ENCODE measurements at regions not wholly inside any gene's neighbourhood (a gene's known extent, or its start where the extent isn't known, plus 50 kb on each side); places are given as distances from the start of the nearest gene placed in this dataset.

DNA sequence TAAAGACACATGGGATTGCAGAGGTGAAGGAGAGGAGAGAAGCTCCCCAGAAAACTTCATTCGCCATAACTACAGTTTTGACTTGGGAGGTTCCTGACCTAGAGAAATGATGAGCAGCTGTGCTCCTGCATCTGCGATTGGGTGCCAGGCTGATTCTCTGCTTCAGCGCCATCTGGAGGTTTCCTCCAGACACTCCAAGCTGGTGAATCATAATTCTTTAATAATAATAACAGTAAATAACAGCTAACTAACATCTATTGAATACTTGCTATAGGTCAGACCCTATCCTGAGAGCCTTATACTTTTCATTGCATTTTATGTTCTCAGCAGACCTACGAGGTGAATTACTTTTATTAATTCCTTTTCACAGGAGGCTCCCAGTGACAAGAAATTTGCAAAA is 575.8 kb downstream of the TOX3 start:
- DNase-seq (ENCODE audit: low read depth) = no peak

- DNase-seq (ENCODE audit: low read depth) = no peak
Observed at GRCh38 chr16:51968749-51969148, 578.2 kb downstream of the TOX3 start.

GRCh38 chr16:51967646-51968045 is 579.3 kb downstream of the TOX3 start:
- DNase-seq (ENCODE audit: low read depth) = no peak

- no peak for DNase-seq (ENCODE audit: low read depth)
Observed at GRCh38 chr16:51960931-51961330, 586.0 kb downstream of the TOX3 start.

- DNase-seq (ENCODE audit: low read depth) = no peak
Observed at GRCh38 chr16:51953286-51953985, 593.5 kb downstream of the TOX3 start.

- DNase-seq (ENCODE audit: low read depth) = no peak
Observed at GRCh38 chr16:51952500-51952899, 594.4 kb downstream of the TOX3 start.

- no peak for DNase-seq (ENCODE audit: low read depth)
Observed at GRCh38 chr16:51951668-51952298, 595.2 kb downstream of the TOX3 start.

- no peak for DNase-seq (ENCODE audit: low read depth)
Observed at GRCh38 chr16:51950118-51950780, 596.7 kb downstream of the TOX3 start.

DNA sequence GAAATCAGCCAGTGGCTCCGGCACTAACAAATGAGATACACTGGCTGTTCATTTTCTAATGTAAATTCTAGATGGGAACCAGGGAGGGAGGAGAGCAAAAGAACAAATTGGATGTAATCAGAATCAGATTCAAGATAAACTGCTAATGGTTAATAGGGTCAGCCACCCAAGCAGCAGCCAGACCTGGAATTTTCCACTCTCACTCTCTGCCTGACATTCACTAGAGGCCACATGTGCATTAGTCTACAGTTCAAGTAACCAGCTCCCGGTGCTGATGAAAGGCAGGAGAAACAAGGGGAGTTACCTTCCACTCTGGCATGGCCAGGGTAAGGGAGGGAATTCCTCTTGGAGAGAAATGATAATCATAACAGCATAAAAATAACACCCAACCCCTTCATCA is 597.7 kb downstream of the TOX3 start:
- no peak for DNase-seq (ENCODE audit: low read depth)

GRCh38 chr16:51941412-51941811 is 605.5 kb downstream of the TOX3 start:
- DNase-seq (ENCODE audit: low read depth) = no peak

DNA sequence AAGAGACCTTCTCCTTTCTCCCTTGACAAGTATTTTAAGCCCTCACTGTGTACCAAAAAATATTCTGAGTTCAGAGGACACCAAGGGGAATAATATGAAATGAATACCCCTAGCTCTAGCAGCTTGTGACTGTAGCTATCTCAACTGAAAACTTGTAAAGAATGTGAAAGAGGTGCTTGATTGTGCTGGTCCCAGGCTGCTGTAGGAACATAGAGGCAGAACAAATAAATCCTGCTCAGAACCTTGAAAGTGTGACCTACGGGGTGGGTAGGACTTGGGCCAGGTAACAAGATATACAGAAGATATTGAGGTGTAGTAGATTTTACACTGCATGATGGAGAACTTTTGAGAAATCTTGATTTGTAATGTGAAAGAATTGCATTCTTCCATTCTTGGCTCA is 606.8 kb downstream of the TOX3 start:
- no peak for DNase-seq (ENCODE audit: low read depth)

- no peak for DNase-seq (ENCODE audit: low read depth)
Observed at GRCh38 chr16:51939378-51939871, 607.5 kb downstream of the TOX3 start.

DNA sequence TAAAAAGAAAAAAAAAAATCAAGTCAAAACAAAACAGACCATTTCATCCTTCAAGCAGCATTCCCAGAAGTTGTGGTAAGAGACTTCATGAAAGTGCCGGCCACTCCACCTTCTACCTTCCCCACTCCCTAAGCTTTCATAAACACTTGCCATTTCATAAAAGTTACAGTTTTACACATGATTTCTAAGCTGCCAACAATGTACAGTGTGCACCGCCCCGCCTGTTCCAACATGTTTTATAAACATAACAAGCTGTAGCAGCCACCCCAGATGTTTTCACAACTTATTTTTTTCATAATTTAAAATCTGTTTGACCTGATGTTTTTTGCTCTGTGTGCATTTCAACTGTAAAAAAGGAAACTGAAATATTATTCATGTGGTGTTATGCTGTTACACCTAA is 608.1 kb downstream of the TOX3 start:
- DNase-seq (ENCODE audit: low read depth) = no peak

DNA sequence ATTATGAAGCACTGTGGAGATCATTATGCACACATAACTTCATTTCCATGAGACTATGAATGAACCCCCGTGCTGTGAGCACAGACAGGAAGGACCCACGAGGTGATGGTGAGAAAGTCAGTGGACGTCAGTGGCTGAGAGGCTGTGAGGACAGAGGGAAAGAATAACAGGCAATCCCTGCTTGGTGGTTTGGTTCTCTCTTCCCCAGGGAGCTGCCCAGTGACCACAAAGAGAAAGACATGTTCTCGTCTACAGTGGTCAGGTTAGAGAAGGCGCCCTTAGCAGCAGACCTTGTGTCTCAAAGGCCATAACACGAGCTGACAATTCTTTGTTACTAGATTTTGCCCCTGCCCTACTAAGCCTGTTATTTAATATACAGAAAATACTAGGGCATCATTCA is 609.2 kb downstream of the TOX3 start:
- no peak for DNase-seq (ENCODE audit: low read depth)

- no peak for DNase-seq (ENCODE audit: low read depth)
Observed at GRCh38 chr16:51936846-51937245, 610.1 kb downstream of the TOX3 start.

GRCh38 chr16:51932317-51932716 is 614.6 kb downstream of the TOX3 start:
- DNase-seq (ENCODE audit: low read depth) = no peak

DNA sequence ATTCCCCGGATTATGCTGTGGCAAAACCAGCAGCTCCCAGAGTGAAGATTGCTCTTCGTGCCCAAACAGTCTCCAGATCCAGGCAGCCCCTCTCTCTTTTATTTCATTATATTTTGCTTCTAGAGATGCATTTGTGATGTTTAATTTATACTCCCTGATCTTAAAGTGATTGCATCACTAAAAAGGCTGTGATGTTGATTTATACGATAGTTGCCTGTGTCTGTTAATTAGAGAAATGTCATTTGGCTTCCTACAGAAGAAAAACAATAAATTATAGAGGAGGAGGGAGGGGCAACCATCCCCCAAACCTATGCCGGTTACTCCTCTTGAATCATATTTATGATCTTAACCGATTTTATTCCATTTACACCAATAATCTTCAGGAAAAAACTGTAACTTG is 615.3 kb downstream of the TOX3 start:
- DNase-seq (ENCODE audit: low read depth) = no peak

- no peak for DNase-seq (ENCODE audit: low read depth)
Observed at GRCh38 chr16:51924744-51925143, 622.2 kb downstream of the TOX3 start.

DNA sequence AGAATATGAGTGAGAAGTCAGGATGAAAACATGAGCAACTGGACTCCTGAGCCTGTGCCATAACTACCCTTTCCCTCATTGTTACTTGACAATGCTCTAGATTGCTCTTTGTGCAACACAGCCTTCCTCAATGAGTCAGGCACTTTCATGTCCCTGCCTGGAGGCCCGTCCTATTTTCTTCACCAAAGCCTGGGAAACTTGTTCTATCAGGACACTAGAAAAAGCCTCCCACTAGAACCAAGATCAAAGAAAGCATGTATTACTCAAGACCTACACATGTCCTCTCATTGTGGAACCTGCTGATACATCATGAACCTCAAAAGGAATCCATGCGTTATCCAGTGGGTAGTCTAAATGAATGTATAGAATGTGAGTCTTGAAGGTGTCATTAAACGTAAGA is 624.5 kb downstream of the TOX3 start:
- DNase-seq (ENCODE audit: low read depth) = no peak

- no peak for DNase-seq (ENCODE audit: low read depth)
Observed at GRCh38 chr16:51919736-51920135, 627.2 kb downstream of the TOX3 start.

- DNase-seq (ENCODE audit: low read depth) = no peak
Observed at GRCh38 chr16:51916814-51917213, 630.1 kb downstream of the TOX3 start.

DNA sequence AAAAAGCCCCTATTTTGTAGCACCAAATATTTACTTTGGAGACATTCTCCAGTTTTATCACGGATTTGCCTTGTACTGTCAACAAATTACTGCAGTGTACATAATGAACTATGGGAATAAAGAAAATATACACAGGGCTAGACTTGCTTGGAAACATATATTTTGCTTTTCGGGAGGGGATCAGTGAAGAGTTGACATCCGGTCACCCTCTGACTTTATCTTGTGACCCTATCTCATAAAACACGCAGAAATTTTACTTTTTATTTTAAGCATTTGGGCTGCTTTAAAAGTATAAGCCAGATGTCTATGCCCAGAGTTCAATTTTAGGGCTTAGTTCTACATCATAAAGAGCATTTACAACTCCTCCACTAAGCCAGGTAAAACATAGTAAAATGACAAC is 630.7 kb downstream of the TOX3 start:
- DNase-seq (ENCODE audit: low read depth) = no peak

DNA sequence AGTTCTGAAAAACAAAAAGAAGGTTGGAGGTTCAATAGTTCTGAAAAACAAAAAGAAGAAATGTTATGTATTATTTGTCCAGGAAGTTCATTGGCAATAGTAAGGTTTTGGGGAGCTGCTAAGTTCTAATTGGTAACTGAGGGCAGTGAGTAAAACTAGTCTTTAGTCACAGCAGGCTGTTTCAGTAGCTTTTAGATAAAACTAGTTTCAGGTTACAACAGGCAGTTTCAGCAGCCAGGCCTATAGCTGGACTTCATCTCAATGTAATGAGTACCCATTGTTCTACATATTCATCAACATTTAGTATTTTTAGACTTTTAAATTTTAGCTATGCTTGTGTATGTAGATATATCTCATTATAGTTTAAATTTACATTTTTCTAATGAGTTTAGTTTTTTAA is 639.3 kb downstream of the TOX3 start:
- no peak for DNase-seq (ENCODE audit: low read depth)

Data from stimulated activated CD8-positive, alpha-beta memory T cell treated with anti-CD3 and anti-CD28 coated beads, Interleukin-12 subunit alpha, Interleukin-12 subunit beta, amount 100 ng/mL, for 1 hour (primary cell).